Testis (tissue), 2 donors: ENCODE measurements at regions not wholly inside any gene's neighbourhood (a gene's known extent, or its start where the extent isn't known, plus 50 kb on each side); places are given as distances from the start of the nearest gene placed in this dataset.
A peak's percentile ranks its signal among the peaks of the same experiment; 100 is the strongest.

Source experiments
- DNase-seq: peaks from one replicate; pipeline ENCODE4 v3.0.0-alpha.2; 2019
- H3K27ac ChIP-seq, 2 donors: fragments of 200-600 bp; sonication (generic); one replicate each; pipeline ENCODE4 v1.5.1; 2019
- H3K27me3 ChIP-seq: fragments of 200-600 bp; sonication (generic); one replicate; pipeline ENCODE4 v1.5.1; 2019
- H3K36me3 ChIP-seq: fragments of 200-600 bp; sonication (generic); one replicate; pipeline ENCODE4 v1.5.1; 2017; ENCODE audit warnings: low read depth; ENCODE audit errors: missing control alignments
- H3K4me1 ChIP-seq: fragments of 200-600 bp; sonication (generic); one replicate; pipeline ENCODE4 v1.5.1; 2019
- H3K4me3 ChIP-seq, 2 donors: fragments of 200-600 bp; sonication (generic); one replicate each; pipeline ENCODE4 v1.5.1; 2017 to 2019
- H3K9me3 ChIP-seq: fragments of 200-600 bp; sonication (generic); one replicate; pipeline ENCODE4 v1.5.1; 2017
- CTCF ChIP-seq, 3 experiments: fragments of 450-650 bp in 2 of 3; fragments of 200-600 bp in 1 of 3; sonication (generic) in 1 of 3; IDR thresholded peaks; one replicate each; pipeline ENCODE4 v1.5.1; 2016 to 2019; ENCODE audit warnings: antibody characterized with exemption in 3 of 3, mild to moderate bottlenecking in 2 of 3, moderate library complexity in 1 of 3
- POLR2A ChIP-seq: fragments of 450-650 bp; IDR thresholded peaks from one replicate; pipeline ENCODE4 v1.6.1; 2017; ENCODE audit warnings: antibody characterized with exemption, mild to moderate bottlenecking, moderate library complexity
- whole genome bisulfite sequencing, 2 donors: methylation state at CpG; one replicate each; pipeline ENCODE4 v1.1.5; 2018; 5-methylcytosine and 5-hydroxymethylcytosine counted together
- intact Hi-C: fragments of 100-400 bp; cut with DNase I; formaldehyde crosslinking; loops from one replicate; pipeline ENCODE4 v1.15.1; 2023; ENCODE audit warnings: low total_unique reads

GRCh38 chr4:13912436-13912925 is 285.0 kb upstream of the BOD1L1 start:
- Histone ChIP-seq H3K4me1 (peaks cover 6% of the 10 kb centered on the region), H3K9me3 (no peaks in the 10 kb centered on the region), H3K27me3 (no peaks in the 10 kb centered on the region), H3K4me3 (no peak overlapping the region), H3K27ac (no peak overlapping the region), H3K36me3 (no peaks in the 10 kb centered on the region)
- 78 to 82% methylated on average over 2 of the region's 2 CpGs for WGBS, 2 donors
- no peak for DNase-seq
- intact Hi-C loops, result no loop called here
- no peak for TF ChIP-seq POLR2A
- TF ChIP-seq CTCF (IDR thresholded peaks at IDR 0.05), result no peak

- Histone ChIP-seq H3K4me1 (peaks cover 6% of the 10 kb centered on the region), H3K36me3 (no peaks in the 10 kb centered on the region), H3K27me3 (no peaks in the 10 kb centered on the region), H3K27ac (no peak overlapping the region), H3K9me3 (no peaks in the 10 kb centered on the region), H3K4me3 (no peak overlapping the region)
- intact Hi-C loops, result no loop called here
- peak; percentile 32 for DNase-seq
- TF ChIP-seq POLR2A (no peak), CTCF (IDR thresholded peaks at IDR 0.05) (no peak)
Measured at GRCh38 chr4:13912966-13913365, 285.4 kb upstream of the BOD1L1 start.

GRCh38 chr4:13917015-13917414 is 289.5 kb upstream of the BOD1L1 start:
- 53 to 58% methylated on average over 1 of the region's 1 CpG for WGBS, 2 donors
- no peak for DNase-seq
- Histone ChIP-seq H3K4me3 (no peak overlapping the region), H3K27me3 (no peaks in the 10 kb centered on the region), H3K4me1 (peaks cover 10% of the 10 kb centered on the region), H3K27ac (no peak overlapping the region), H3K36me3 (no peaks in the 10 kb centered on the region), H3K9me3 (no peaks in the 10 kb centered on the region)
- intact Hi-C loops, result no loop called here
- peak in 1 of 3 experiments; percentile 11 for TF ChIP-seq CTCF (IDR thresholded peaks at IDR 0.05)
- no peak for TF ChIP-seq POLR2A

GRCh38 chr4:13918110-13918509 is 290.6 kb upstream of the BOD1L1 start:
- Histone ChIP-seq H3K4me1 (peaks cover 13% of the 10 kb centered on the region), H3K36me3 (no peaks in the 10 kb centered on the region), H3K27me3 (no peaks in the 10 kb centered on the region), H3K27ac (no peak overlapping the region), H3K4me3 (no peak overlapping the region), H3K9me3 (no peaks in the 10 kb centered on the region)
- intact Hi-C loops, result no loop called here
- WGBS, 2 donors, result 82 to 83% methylated on average over 2 of the region's 2 CpGs
- no peak for DNase-seq
- no peak for TF ChIP-seq CTCF (IDR thresholded peaks at IDR 0.05)
- TF ChIP-seq POLR2A, result no peak

- 46 to 49% methylated on average over 7 of the region's 7 CpGs for WGBS, 2 donors
- intact Hi-C loops, result no loop called here
- H3K4me1 ChIP-seq, result peaks cover 14% of the 10 kb centered on the region
- no peak overlapping the region for H3K4me3 ChIP-seq
- DNase-seq, result no peak
- H3K9me3 ChIP-seq, result no peaks in the 10 kb centered on the region
- no peak for TF ChIP-seq POLR2A
- no peak for TF ChIP-seq CTCF (IDR thresholded peaks at IDR 0.05)
- H3K27ac ChIP-seq, result no peak overlapping the region
- no peaks in the 10 kb centered on the region for H3K27me3 ChIP-seq
- no peaks in the 10 kb centered on the region for H3K36me3 ChIP-seq
Measured at GRCh38 chr4:13918991-13919441, 291.5 kb upstream of the BOD1L1 start.
